Kidney (tissue), 13 donors: ENCODE measurements at regions not wholly inside any gene's neighbourhood (a gene's known extent, or its start where the extent isn't known, plus 50 kb on each side); places are given as distances from the start of the nearest gene placed in this dataset.

Experiments used
- DNase-seq, 5 donors: peaks; one replicate each; pipeline ENCODE4 v3.0.0-alpha.2; 2013 to 2020
- FAIRE-seq: peaks from 2 replicates; lab custom pipeline; 2012; peaks lifted over from hg19 to GRCh38; lab: Jason Lieb, UNC
- H3K27ac ChIP-seq, 2 donors: one replicate each; pipeline ENCODE4 v1.7.0; 2013; ENCODE audit warnings: low read depth in 2 of 2, low read length in 2 of 2, inconsistent platforms in 1 of 2
- H3K27me3 ChIP-seq: one replicate; pipeline ENCODE4 v1.7.1; 2013; ENCODE audit warnings: low read length, inconsistent platforms; ENCODE audit not compliant: control insufficient read depth, insufficient read depth
- H3K36me3 ChIP-seq, 3 donors: one replicate each; pipeline versions ENCODE4 v1.7.0 to v1.7.1; 2013; ENCODE audit warnings: low read length in 3 of 3, control low read depth in 1 of 3, inconsistent platforms in 1 of 3; ENCODE audit not compliant: insufficient read depth in 3 of 3, control insufficient read depth in 2 of 3
- H3K4me1 ChIP-seq, 3 donors: one replicate each; pipeline versions ENCODE4 v1.7.0 to v1.7.1; 2013; ENCODE audit warnings: low read length in 3 of 3, inconsistent platforms in 1 of 3, low read depth in 1 of 3; ENCODE audit not compliant: control insufficient read depth in 2 of 3, insufficient read depth in 2 of 3
- H3K4me3 ChIP-seq, 3 donors: one replicate each; pipeline versions ENCODE4 v1.7.0 to v1.8.1; 2013; ENCODE audit warnings: low read length in 3 of 3, control low read depth in 1 of 3, inconsistent platforms in 1 of 3
- H3K9ac ChIP-seq, 3 donors: one replicate each; pipeline versions ENCODE4 v1.7.0 to v1.7.1; 2013; ENCODE audit warnings: low read length in 3 of 3, control low read depth in 1 of 3, inconsistent platforms in 1 of 3
- H3K9me3 ChIP-seq, 3 donors: one replicate each; pipeline versions ENCODE4 v1.7.0 to v1.7.1; 2013; ENCODE audit warnings: low read length in 3 of 3, control low read depth in 1 of 3, inconsistent platforms in 1 of 3; ENCODE audit not compliant: control insufficient read depth in 2 of 3, insufficient read depth in 1 of 3
- intact Hi-C: fragments of 100-400 bp; cut with DNase I; formaldehyde crosslinking; loops from one replicate; pipeline ENCODE4 v1.11.1; 2022
- TF ChIP-seq, protein P1 (sequence below): IDR thresholded peaks from 3 replicates; pipeline ENCODE4 v1.5.1; 2012; ENCODE audit warnings: mild to moderate bottlenecking, moderate library complexity, borderline replicate concordance; ENCODE audit not compliant: insufficient read depth; ENCODE audit errors: extremely low read depth
- donor health status: control.
- donor health status: control.
- donor health status: control.
- donor health status: control.
- donor health status: control.
- donor health status: DM: yes; HTN: yes; CAD: no.
- donor health status: Normal renal cell carcinoma (clear cell type).

DNA sequence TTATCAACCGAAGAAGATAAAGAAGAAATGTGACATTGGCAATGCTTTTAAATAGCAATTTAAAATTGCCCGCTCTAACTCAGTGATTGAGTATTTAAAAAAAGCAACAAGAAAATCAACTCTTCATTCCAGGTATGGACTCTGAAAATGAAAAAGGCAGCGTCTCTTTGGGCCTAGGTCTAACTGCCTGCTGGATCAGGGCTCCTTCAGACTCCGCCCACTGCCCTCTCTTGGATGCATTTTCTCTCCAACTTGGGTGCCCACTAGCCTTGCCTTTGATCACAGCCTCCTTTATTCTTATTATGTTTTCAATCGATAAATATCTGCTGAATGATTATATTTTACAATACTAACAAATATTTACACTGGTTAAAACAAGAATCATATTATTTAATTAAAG, 268.9 kb downstream of the MRPL39 start:
- DNase-seq: no peak
- TF ChIP-seq, protein P1, sequence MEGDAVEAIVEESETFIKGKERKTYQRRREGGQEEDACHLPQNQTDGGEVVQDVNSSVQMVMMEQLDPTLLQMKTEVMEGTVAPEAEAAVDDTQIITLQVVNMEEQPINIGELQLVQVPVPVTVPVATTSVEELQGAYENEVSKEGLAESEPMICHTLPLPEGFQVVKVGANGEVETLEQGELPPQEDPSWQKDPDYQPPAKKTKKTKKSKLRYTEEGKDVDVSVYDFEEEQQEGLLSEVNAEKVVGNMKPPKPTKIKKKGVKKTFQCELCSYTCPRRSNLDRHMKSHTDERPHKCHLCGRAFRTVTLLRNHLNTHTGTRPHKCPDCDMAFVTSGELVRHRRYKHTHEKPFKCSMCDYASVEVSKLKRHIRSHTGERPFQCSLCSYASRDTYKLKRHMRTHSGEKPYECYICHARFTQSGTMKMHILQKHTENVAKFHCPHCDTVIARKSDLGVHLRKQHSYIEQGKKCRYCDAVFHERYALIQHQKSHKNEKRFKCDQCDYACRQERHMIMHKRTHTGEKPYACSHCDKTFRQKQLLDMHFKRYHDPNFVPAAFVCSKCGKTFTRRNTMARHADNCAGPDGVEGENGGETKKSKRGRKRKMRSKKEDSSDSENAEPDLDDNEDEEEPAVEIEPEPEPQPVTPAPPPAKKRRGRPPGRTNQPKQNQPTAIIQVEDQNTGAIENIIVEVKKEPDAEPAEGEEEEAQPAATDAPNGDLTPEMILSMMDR: no peak
- no peaks in the 10 kb centered on the region for H3K36me3 ChIP-seq
- intact Hi-C loops: no loop called here
- H3K27ac ChIP-seq: no peak overlapping the region
- no peak overlapping the region for H3K4me3 ChIP-seq
- no peak overlapping the region for H3K9ac ChIP-seq
- H3K27me3 ChIP-seq: no peaks in the 10 kb centered on the region
- no peaks in the 10 kb centered on the region for H3K4me1 ChIP-seq
- H3K9me3 ChIP-seq: no peaks in the 10 kb centered on the region
- FAIRE-seq: no peak

DNA sequence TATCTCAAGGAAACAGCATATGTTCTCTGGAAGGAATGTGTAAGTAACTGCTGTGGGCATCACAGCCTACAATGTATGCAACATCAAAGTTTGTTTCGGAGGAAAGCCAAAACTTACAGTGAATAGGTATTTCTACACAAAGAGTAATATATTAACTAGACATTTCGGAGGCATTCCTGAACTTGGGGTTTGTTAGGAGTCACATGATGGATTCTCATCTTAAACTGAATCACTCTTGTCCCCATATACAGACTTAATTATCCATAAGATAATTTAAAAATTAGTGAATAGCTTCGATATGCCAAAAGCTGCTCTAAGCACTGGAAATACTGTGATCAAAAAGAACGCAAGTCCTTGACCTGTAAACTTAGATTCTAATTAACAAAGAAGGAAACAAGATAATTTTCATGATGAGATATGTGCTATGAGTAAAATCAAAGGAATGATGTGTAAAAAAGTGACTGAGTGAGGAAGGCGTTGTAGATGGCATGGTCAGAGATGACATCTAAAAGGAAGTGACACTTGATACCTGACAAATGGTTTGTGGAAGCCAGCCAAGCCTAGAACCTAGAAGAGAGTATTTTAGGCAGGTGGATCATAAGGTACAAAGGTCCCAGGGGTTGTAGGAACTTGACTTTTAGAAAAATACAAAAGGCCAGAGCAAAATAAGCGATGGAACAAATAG, 273.1 kb downstream of the MRPL39 start:
- intact Hi-C loops: no loop called here
- Histone ChIP-seq H3K9ac (no peak overlapping the region), H3K27me3 (no peaks in the 10 kb centered on the region), H3K27ac (no peak overlapping the region), H3K36me3 (no peaks in the 10 kb centered on the region), H3K4me3 (no peak overlapping the region), H3K4me1 (no peaks in the 10 kb centered on the region), H3K9me3 (no peaks in the 10 kb centered on the region)
- no peak for DNase-seq
- TF ChIP-seq, protein P1: no peak
- no peak for FAIRE-seq

DNA sequence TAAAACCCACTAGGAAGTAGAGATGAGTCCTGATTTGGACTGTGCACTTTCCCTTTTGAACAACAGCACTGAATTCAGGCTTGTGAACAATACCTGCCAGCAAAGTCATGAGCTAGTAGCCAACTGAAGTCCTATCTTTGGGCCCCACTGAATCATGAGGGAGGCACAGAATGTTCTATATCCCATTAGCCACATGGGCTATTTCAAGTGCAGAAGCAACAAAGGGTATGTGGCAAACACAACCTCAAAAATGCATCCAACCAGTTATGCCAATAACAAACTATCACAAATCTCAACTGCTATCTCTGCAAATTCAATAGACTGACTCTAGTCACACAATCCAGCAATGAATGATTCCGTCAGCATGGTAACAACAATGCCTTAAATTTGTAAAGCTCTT, 276.0 kb downstream of the MRPL39 start:
- TF ChIP-seq, protein P1: no peak
- no peaks in the 10 kb centered on the region for H3K4me1 ChIP-seq
- no peak overlapping the region for H3K9ac ChIP-seq
- no peaks in the 10 kb centered on the region for H3K27me3 ChIP-seq
- H3K9me3 ChIP-seq: no peaks in the 10 kb centered on the region
- FAIRE-seq (no peak), DNase-seq (no peak)
- no peaks in the 10 kb centered on the region for H3K36me3 ChIP-seq
- no peak overlapping the region for H3K27ac ChIP-seq
- no peak overlapping the region for H3K4me3 ChIP-seq
- intact Hi-C loops: no loop called here

DNA sequence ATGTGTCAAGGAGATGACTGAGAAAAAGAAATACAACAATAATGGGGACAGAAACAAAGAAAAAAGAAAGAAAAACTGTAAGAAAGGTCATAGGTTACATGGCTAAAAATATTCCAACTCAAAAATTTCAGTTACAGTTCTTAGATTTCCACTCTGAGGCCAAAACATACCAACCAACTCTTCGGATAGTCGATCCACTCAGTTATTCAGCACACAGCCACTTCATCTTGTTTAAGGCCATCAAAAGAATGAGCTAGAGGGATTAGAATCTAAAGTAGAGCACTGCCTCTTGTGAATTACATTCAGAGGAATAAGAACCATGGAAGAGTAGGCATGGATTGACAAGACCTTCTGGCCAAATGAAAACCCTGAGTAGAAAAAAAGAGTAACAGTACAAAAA, 277.0 kb downstream of the MRPL39 start:
- H3K36me3 ChIP-seq: no peaks in the 10 kb centered on the region
- H3K4me3 ChIP-seq: no peak overlapping the region
- H3K27ac ChIP-seq: no peak overlapping the region
- H3K27me3 ChIP-seq: no peaks in the 10 kb centered on the region
- no peaks in the 10 kb centered on the region for H3K9me3 ChIP-seq
- TF ChIP-seq, protein P1: no peak
- intact Hi-C loops: no loop called here
- no peaks in the 10 kb centered on the region for H3K4me1 ChIP-seq
- no peak overlapping the region for H3K9ac ChIP-seq
- DNase-seq (no peak), FAIRE-seq (no peak)
